Dermis blood vessel endothelial cell (primary cell): ENCODE measurements at regions not wholly inside any gene's neighbourhood (a gene's known extent, or its start where the extent isn't known, plus 50 kb on each side); places are given as distances from the start of the nearest gene placed in this dataset.
A peak's percentile ranks its signal among the peaks of the same experiment; 100 is the strongest.

Source experiments
- DNase-seq: peaks from one replicate; pipeline ENCODE4 v3.0.0; 2010

GRCh38 chr15:96075895-96076294 is 254.6 kb upstream of the NR2F2 start:
- DNase-seq = no peak

- DNase-seq = no peak
These were observed 254.2 kb upstream of the NR2F2 start for GRCh38 chr15:96076350-96076749.

GRCh38 chr15:96079041-96079440 is 251.5 kb upstream of the NR2F2 start:
- DNase-seq = no peak

GRCh38 chr15:96079882-96080281 is 250.6 kb upstream of the NR2F2 start:
- DNase-seq = no peak

DNA sequence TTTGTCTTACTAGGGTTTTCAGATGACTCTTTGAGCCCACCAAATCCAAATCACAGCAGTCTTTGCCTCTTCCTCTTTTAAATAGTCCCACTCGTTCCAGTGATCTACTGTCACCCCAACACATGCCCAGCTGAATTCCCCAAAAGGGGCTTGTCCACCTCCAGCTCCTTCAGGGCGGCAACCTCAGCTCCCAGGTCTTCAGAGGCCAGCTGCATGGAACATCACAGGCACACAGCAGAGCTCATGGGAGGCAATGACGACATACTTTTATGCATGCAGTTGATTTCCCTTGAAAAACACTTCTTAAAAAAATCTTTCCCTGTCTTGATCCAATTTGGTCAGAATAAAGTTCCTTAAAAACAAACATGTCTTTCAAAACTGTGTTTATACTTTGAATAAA is 244.3 kb upstream of the NR2F2 start:
- no peak for DNase-seq

DNA sequence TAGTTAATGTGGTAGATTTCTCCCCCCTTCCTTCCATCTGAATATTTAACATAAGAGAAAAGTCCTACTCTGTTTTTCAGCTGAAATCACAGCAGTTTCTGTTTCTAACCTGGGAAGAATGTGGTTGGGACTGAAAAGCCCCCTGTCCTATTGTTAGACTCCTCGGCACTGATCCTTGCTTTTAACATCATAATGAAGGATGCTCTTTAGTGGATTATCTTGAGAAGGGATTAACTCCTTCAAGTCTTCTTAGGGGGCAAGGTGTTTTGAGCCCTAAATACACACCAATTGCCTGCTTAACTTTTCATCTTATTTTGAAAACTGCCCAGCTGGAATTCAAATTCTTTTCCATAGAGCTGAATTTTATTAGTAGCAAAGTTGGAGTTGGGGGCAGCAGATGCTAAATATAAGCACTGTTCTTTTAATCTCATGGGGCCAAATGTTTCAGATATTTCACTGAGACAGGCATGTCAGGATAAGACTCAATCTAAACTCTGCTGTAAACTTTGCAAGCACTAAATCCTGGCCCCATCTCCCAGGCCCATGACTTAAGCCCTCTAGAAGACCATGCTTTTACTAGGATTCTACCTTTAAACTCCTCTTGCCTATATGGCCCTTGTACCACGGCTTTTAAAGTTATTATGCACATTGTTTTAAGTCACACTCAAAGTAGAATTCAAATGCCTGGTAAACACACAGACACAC is 243.2 kb upstream of the NR2F2 start:
- DNase-seq = no peak

DNA sequence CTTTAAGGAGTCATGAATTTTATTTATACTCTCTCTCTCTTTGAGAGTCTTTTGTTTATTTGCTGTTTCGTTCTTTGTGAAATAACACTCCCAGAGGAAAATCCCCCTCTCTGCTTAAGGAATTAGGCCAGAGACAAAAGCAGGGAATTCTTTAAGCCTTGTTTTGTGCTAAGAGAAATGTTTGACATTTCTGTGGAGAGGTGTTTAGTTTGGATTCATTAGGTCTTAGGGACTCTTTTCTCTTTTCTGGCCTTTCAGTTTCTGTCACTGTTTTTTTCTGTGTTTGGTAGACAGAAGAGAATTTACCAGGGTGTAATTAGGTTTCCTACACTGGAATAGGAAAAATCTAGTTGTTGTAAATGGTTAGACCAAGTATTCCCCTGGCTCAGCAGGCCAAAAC is 241.8 kb upstream of the NR2F2 start:
- no peak for DNase-seq

DNA sequence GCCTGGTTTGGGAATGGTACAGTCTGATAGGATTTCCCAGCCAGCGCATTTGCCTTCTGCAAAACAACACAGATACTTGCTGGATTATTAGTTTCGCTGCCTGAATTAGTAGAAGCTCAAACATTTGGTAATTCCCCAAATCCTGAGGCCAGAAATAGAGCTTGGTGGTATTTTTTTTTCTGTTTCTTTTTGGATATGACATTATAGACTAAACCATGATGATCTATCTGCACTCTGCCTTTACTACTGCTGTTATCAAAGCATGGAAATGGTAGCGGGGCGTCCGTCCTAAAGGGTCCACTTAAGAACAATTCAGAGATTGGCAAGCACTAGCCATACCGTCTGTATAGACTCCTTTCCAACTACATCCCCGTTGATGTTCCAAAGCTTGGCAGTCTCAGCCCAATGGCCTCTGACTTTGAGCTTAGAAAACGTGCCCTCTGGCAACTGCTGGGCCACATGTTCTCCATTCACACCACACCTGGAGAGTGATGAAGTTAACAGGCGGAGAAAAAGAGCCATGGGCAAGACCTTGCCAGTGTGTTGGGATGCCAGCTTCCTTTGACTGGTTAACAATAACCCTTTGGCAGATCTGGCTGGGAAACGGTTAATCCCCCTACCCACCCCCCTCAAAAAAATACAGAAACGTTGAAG is 241.0 kb upstream of the NR2F2 start:
- DNase-seq = no peak

DNA sequence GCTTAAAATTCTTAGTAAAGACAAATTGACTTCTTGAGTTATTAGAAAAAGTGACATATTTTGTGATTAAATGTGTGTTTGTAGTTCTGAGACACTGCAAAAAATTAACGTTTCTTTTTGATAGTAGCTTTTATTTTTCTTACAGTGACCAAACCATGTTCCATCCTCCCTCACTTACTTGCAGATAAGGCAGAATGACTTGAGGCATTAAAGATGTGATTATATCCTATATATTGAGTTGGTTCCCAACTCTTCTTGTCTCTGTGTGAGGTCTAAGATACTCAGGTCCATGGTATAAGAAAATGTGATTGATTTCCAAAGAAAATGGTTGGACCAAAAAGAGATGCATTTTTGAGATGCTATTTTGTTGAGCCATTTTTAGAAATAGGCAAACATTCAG is 238.3 kb upstream of the NR2F2 start:
- no peak for DNase-seq

- no peak for DNase-seq
These were observed 237.4 kb upstream of the NR2F2 start for GRCh38 chr15:96093063-96093462.

DNA sequence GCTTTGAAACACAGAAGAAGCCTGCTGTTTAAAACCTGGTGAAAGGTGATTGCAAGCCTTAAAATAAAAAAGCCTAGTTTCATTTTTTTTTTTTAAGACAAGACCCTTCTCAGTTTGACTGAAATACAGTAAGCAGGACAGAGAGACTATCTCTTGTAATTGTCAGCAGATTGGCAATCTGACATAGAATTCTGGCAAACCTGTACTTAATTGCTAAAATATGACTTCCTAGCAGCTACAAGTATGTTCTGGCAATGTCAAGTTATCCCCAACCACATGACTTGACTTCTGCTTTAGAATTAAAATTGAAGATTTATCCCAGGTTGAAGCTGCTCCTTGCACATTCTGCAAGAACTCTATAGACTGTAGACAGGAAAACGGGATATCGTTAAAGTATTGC is 232.8 kb upstream of the NR2F2 start:
- no peak for DNase-seq

DNA sequence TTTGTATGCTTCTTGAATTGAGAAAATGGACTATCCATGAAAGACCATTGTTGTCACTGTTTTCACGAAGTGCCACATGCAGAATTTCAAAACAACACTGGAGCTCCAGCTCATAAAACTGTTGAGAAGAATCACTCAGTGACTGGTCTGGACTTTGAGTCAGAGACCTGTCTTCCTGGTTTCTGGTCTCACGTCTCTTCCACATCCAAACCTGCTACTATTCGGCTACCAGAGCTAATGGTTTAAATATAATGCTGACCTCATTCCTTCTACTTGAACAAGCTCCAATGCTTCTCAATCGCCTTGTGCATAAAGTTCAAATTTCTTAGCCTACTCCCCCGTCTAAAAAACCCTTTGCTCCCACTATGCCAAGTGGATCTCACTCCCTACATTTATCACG is 227.9 kb upstream of the NR2F2 start:
- no peak for DNase-seq

DNA sequence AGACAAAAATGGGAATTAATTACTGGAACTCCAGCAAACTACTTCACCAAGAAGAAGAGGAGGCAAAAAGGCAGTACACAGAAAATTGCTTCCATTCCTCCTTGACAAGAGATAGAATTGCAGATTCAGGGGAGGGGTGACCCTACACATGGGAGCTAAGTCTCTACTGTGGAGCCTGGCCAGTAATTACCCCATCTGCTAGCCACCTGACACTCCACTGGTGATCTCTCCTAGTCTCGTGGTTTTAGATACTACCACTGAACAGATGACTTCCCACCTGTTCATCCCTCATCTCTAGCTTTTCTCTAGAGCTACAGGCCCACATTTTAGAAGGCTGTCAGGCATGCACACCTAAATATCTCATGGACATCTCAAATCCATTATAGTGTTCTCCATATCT is 224.3 kb upstream of the NR2F2 start:
- DNase-seq = no peak

- DNase-seq = no peak
These were observed 223.9 kb upstream of the NR2F2 start for GRCh38 chr15:96106628-96107027.

DNA sequence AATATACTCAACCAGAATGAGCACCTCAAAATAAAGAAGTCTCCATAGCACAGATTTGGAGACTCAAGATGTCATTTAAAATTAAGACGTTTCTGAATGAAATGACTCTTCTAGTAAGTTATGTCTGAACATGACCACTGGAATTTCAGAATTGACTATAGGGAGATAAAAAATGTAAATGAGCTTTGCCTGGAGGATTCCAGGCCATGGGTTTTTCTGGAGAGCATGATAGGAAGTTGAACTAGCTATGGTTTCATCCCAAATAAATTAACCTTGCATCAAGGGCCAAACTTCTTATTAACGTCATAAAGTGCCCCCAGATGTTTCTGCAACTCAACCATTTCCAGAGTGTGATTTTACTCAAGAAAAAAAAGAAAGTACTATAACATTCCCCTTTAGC is 222.6 kb upstream of the NR2F2 start:
- DNase-seq = no peak

GRCh38 chr15:96108405-96108804 is 222.1 kb upstream of the NR2F2 start:
- no peak for DNase-seq

DNA sequence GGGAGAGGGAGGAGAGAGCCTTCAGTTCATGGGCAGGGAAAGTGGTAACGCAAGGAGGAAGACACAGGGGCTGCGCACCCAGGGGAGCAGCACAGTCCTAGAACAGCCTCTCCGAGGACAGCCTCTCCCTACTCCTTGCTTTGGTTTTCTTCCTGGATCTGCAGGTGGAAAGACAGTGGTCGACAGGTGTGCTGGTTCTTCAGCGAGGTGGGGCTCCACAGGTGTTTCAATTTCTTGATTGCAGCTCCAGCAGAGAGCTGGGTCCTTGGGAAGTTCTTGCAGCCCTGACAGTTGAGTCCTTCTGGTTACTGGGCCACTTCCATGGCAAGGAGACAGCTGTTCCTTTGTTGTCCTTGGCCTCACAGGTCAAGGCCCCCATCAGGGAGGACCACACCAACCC is 220.7 kb upstream of the NR2F2 start:
- no peak for DNase-seq

GRCh38 chr15:96112018-96112417 is 218.5 kb upstream of the NR2F2 start:
- DNase-seq = no peak

DNA sequence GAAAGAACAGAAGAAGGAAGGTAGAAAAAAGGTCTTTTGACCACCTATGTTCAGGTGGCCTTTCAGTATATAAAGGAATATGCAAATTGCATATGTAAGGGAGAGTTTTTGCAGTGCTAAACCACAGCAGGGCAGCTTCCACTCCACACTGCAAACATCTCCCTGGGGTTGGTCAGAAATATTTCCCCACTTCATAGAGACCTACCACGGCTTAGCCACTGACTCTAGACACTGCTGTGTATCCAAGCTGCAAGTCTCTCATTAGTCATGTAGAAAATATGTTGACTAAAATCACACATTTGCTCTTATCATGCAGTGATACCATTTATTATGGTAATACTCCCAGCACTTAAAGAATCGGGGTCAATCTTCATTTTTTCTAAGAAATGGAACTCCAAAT is 214.9 kb upstream of the NR2F2 start:
- DNase-seq = no peak

- no peak for DNase-seq
These were observed 213.2 kb upstream of the NR2F2 start for GRCh38 chr15:96117270-96117669.

GRCh38 chr15:96119734-96120133 is 210.8 kb upstream of the NR2F2 start:
- DNase-seq = no peak

DNA sequence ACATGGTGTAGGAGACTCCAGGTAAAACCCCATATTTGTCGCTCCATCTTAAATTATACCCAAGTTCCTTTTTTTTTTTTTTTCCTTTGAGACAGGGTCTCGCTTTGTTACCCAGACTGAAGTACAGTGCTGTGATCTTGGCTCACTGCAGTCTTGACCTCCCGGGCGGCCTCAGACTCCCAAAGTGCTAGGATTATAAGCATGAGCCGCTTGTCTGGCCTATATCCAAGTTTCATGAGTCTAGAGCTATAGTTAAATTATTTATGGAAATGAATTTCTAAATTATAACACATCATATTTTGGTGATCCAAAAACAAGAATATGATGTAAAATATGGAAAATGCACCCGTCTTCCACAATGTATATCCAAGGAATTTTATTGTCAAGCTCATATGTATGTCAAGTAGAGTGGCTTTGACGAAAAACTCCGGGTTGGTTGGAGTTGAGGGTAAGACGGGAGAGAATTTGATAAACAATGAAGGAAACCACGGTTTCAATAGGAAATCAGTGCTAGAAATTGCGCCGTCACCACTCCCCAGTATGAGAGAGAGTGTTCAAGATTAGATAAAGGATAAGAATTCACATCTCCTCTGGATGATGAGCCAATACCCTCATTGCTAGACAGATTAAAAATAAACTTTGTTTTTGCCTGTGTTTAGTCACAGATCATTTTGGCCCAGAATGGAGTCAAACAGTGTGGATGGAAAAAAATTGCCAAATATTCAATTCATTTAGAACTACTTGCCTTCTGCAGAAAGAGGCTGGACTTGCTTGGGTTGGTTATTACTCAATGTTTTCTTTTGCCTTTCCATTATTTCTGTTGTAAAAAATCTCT is 209.2 kb upstream of the NR2F2 start:
- no peak for DNase-seq

GRCh38 chr15:96122077-96123027 is 208.1 kb upstream of the NR2F2 start:
- DNase-seq = peak; percentile 10
